Tibial artery (tissue), 4 donors: ENCODE measurements at regions not wholly inside any gene's neighbourhood (a gene's known extent, or its start where the extent isn't known, plus 50 kb on each side); places are given as distances from the start of the nearest gene placed in this dataset.

ENCODE experiments used
- DNase-seq, 2 donors: peaks; one replicate each; pipeline ENCODE4 v3.0.0-alpha.2; 2019
- H3K27ac ChIP-seq, 2 donors: fragments of 200-600 bp; sonication (generic) in 1 of 2; 1 replicate in 1 of 2; 2 replicates in 1 of 2; pipeline ENCODE4 v1.5.1; 2018 to 2019; ENCODE audit warnings: mild to moderate bottlenecking in 1 of 2
- H3K27me3 ChIP-seq, 2 donors: fragments of 200-600 bp; sonication (generic) in 1 of 2; one replicate each; pipeline versions ENCODE4 v1.5.1 to v1.6.0; 2016 to 2019
- H3K36me3 ChIP-seq, 3 donors: fragments of 200-600 bp; sonication (generic) in 2 of 3; one replicate each; pipeline ENCODE4 v1.5.1; 2016 to 2019; ENCODE audit warnings: mild to moderate bottlenecking in 2 of 3
- H3K4me1 ChIP-seq, 4 donors: fragments of 200-600 bp; sonication (generic) in 2 of 4; 1 replicate in 3 of 4; 2 replicates in 1 of 4; pipeline ENCODE4 v1.5.1; 2016 to 2019
- H3K4me3 ChIP-seq, 2 donors: fragments of 200-600 bp; sonication (generic) in 1 of 2; 1 replicate in 1 of 2; 2 replicates in 1 of 2; pipeline ENCODE4 v1.5.1; 2018 to 2019; ENCODE audit warnings: mild to moderate bottlenecking in 2 of 2
- H3K9me3 ChIP-seq, 3 donors: fragments of 200-600 bp; sonication (generic) in 1 of 3; one replicate each; pipeline ENCODE4 v1.5.1; 2016 to 2019
- intact Hi-C: fragments of 100-400 bp; cut with DNase I; formaldehyde crosslinking; loops from one replicate; pipeline ENCODE4 v1.15.0; 2023; ENCODE audit warnings: low total_unique reads
- TF ChIP-seq, protein P1 (sequence below), 2 experiments: fragments of 200-600 bp in 1 of 2; fragments of 450-650 bp in 1 of 2; IDR thresholded peaks; one replicate each; pipeline ENCODE4 v1.5.1; 2017 to 2019; ENCODE audit warnings: antibody characterized with exemption in 2 of 2, mild to moderate bottlenecking in 1 of 2, moderate library complexity in 1 of 2

DNA sequence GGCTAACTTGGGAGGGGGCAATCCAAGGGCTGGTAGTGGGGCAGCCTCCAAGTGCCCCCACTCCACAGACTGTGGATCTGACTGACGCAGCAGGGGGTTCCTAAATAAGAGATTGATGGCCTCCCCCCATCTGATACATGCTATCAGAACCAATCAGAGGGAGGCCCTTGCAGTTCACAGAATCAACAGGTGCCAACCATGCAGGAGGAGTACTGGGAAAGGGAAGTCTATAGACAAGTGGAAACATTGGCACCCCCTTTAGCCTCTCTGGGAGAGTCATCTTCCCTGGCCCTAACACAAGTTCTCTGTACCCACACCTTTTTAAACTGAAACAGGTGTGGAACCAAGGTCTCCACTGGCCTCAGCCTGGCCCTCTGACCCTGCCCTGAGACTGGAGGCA is 145.8 kb downstream of the OR2B2 start:
- Histone ChIP-seq H3K4me3 (no peak overlapping the region), H3K27ac (no peak overlapping the region), H3K4me1 (no peaks in the 10 kb centered on the region), H3K9me3 (no peaks in the 10 kb centered on the region), H3K27me3 (peaks cover 0 to 66% of the 10 kb centered on the region in 2 donors), H3K36me3 (no peaks in the 10 kb centered on the region)
- DNase-seq: no peak
- intact Hi-C loops: no loop called here
- TF ChIP-seq, protein P1, sequence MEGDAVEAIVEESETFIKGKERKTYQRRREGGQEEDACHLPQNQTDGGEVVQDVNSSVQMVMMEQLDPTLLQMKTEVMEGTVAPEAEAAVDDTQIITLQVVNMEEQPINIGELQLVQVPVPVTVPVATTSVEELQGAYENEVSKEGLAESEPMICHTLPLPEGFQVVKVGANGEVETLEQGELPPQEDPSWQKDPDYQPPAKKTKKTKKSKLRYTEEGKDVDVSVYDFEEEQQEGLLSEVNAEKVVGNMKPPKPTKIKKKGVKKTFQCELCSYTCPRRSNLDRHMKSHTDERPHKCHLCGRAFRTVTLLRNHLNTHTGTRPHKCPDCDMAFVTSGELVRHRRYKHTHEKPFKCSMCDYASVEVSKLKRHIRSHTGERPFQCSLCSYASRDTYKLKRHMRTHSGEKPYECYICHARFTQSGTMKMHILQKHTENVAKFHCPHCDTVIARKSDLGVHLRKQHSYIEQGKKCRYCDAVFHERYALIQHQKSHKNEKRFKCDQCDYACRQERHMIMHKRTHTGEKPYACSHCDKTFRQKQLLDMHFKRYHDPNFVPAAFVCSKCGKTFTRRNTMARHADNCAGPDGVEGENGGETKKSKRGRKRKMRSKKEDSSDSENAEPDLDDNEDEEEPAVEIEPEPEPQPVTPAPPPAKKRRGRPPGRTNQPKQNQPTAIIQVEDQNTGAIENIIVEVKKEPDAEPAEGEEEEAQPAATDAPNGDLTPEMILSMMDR (IDR thresholded peaks at IDR 0.05): no peak

DNA sequence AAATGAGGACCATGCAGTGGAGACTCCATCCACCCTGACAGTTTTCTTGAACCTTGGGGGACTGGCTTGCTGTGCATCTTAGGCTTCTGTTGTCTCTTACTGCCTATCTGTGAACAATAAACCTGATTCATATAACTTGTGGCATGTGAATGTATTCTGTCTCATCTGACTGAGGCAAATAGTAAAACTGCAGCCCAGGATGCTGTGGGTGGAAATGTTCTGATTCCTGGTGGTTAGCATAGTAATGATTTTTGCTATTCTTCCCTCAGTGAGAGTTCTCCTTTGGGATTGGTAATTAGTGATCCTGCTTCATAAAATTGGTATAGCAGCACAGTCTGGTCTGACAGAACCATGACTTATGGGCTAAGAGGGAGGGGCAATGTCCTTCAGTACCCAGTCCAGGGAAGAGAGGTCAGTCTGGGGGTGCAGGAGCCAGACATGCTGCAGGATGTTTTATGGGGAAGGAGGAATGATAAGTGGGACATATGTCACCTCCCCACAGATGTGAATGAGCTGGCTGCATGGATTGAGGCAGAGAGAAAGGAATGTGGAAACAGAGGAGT is 147.1 kb downstream of the OR2B2 start:
- H3K9me3 ChIP-seq: no peaks in the 10 kb centered on the region
- H3K27ac ChIP-seq: no peak overlapping the region
- no peak overlapping the region for H3K4me3 ChIP-seq
- TF ChIP-seq, protein P1 (IDR thresholded peaks at IDR 0.05): no peak
- intact Hi-C loops: no loop called here
- no peak for DNase-seq
- H3K27me3 ChIP-seq: peaks cover 0 to 68% of the 10 kb centered on the region in 2 donors
- H3K36me3 ChIP-seq: no peaks in the 10 kb centered on the region
- no peaks in the 10 kb centered on the region for H3K4me1 ChIP-seq

DNA sequence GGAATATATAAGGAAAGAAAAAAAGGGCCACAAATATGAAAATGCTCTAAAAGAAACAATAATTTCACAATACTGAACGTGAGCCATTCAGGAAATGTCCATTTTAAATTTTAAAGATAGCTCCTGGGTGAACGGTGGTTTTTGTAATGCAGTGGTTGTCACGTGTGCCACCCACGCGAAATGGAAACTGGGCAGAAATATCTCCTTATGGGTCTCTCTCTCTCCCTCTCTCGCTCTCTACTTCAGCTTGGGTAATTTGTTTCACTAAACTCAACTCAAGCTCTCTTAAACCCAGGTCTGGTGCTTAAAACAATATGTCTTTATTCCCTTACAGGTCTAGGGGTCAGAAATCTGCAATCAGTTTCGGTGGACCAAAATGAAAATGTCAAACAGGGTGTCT is 150.8 kb downstream of the OR2B2 start:
- no peak for DNase-seq
- intact Hi-C loops: no loop called here
- TF ChIP-seq, protein P1 (IDR thresholded peaks at IDR 0.05): no peak
- H3K27ac ChIP-seq: no peak overlapping the region
- H3K4me3 ChIP-seq: no peak overlapping the region
- no peaks in the 10 kb centered on the region for H3K4me1 ChIP-seq
- no peaks in the 10 kb centered on the region for H3K9me3 ChIP-seq
- no peaks in the 10 kb centered on the region for H3K36me3 ChIP-seq
- peaks cover 0 to 67% of the 10 kb centered on the region in 2 donors for H3K27me3 ChIP-seq

DNA sequence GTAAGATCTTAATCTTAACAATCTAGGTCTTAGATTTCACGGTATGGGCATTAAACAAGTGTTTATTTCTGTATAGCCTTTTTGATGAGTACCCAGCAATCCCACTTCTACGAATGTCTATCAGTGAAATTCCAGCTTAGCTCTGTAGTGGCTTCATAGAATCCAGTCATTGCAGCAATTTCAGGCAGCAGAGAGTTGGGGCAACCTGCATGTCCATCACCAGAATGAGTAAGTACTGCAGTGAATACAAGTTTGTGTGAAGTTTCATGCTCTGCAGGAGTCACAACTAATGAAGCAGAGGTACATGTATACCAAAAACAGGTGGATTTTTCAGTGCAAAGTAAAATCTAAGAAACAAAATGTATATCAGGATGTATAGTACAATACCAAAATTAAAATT is 151.7 kb downstream of the OR2B2 start:
- no peaks in the 10 kb centered on the region for H3K9me3 ChIP-seq
- DNase-seq: no peak
- intact Hi-C loops: no loop called here
- H3K36me3 ChIP-seq: no peaks in the 10 kb centered on the region
- no peaks in the 10 kb centered on the region for H3K4me1 ChIP-seq
- peaks cover 0 to 60% of the 10 kb centered on the region in 2 donors for H3K27me3 ChIP-seq
- H3K4me3 ChIP-seq: no peak overlapping the region
- H3K27ac ChIP-seq: no peak overlapping the region
- TF ChIP-seq, protein P1 (IDR thresholded peaks at IDR 0.05): no peak

DNA sequence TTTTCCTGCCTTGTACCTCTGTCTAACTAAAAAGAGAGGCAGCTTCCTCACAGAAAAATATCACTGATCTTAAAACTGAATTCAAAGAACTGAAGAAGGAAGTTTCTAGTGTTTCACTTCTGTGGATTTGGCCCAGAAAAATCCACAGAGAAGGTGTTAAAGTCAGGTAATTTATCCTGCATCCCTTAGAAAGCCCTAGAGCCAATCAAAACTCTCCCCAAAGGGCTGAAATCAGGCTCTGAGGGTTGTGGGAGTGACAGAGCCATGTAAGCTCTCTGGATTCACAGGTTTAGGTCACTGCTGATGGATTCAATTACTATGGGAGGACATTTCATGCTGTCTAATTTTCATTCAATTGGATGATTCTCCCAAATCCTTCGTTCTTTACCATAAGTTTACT is 152.3 kb downstream of the OR2B2 start:
- Histone ChIP-seq H3K27me3 (peaks cover 0 to 57% of the 10 kb centered on the region in 2 donors), H3K36me3 (no peaks in the 10 kb centered on the region), H3K4me3 (no peak overlapping the region), H3K9me3 (no peaks in the 10 kb centered on the region), H3K4me1 (no peaks in the 10 kb centered on the region), H3K27ac (no peak overlapping the region)
- TF ChIP-seq, protein P1 (IDR thresholded peaks at IDR 0.05): no peak
- intact Hi-C loops: loop anchor here (5.0 to 10.0 kb wide), 2 partner anchors 137 to 245 kb away; no protein-coding TSS in a partner anchor
- DNase-seq: no peak

DNA sequence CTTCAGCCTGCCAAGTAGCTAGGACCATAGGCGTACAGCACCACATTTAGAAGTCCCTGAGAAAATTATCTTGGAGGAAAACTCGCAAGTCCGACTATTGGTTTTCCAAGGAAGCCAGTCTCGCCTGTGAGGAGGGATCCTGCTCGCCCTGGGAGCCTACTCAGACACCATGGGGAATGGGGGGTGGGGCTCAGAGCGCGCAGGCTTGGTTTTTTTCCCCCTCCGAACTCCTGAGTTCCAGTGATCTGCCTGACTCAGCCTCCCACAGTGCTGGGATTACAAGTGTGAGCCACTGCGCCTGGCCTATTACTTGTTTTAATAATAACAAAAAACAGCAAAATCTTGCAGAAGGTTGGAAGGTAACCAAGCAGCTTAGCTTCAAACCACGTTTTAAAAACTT is 153.7 kb downstream of the OR2B2 start:
- Histone ChIP-seq H3K4me1 (peaks cover 0 to 10% (median 6%) of the 10 kb centered on the region in 4 donors), H3K9me3 (no peaks in the 10 kb centered on the region), H3K4me3 (no peak overlapping the region), H3K27me3 (peaks cover 0 to 52% of the 10 kb centered on the region in 2 donors), H3K27ac (no peak overlapping the region), H3K36me3 (no peaks in the 10 kb centered on the region)
- DNase-seq: no peak
- intact Hi-C loops: loop anchor here (5.0 to 10.0 kb wide), 2 partner anchors 139 to 244 kb away; no protein-coding TSS in a partner anchor
- TF ChIP-seq, protein P1 (IDR thresholded peaks at IDR 0.05): no peak
